ACC112 (cell line): ENCODE measurements at regions not wholly inside any gene's neighbourhood (a gene's known extent, or its start where the extent isn't known, plus 50 kb on each side); places are given as distances from the start of the nearest gene placed in this dataset.

Experiments
- H2AFZ ChIP-seq: fragments of 200-600 bp; sonication (generic); one replicate; pipeline ENCODE4 v1.6.0; 2017; ENCODE audit warnings: antibody characterized with exemption, low read length; ENCODE audit not compliant: unreplicated experiment
- H3K27ac ChIP-seq: fragments of 200-600 bp; sonication (generic); 2 replicates; pipeline ENCODE4 v1.5.1; 2014; ENCODE audit warnings: low read depth, mild to moderate bottlenecking, antibody characterized with exemption, low read length, moderate library complexity
- H3K27me3 ChIP-seq: fragments of 200-600 bp; sonication (generic); 2 replicates; pipeline ENCODE4 v1.6.1; 2014; ENCODE audit warnings: mild to moderate bottlenecking, antibody characterized with exemption, low read length, moderate library complexity, mixed read lengths; ENCODE audit not compliant: insufficient read depth
- H3K36me3 ChIP-seq: fragments of 200-600 bp; sonication (generic); 2 replicates; pipeline ENCODE4 v1.6.1; 2016; ENCODE audit warnings: mild to moderate bottlenecking, antibody characterized with exemption, low read length, moderate library complexity, mixed read lengths; ENCODE audit not compliant: insufficient read depth
- H3K4me1 ChIP-seq: fragments of 200-600 bp; sonication (generic); one replicate; pipeline ENCODE4 v1.6.1; 2016; ENCODE audit warnings: low read length, mixed read lengths; ENCODE audit not compliant: insufficient read depth, unreplicated experiment, control insufficient read depth
- H3K4me3 ChIP-seq: fragments of 200-600 bp; sonication (generic); 2 replicates; pipeline ENCODE4 v1.5.1; 2014; ENCODE audit warnings: mild to moderate bottlenecking, low read depth, low read length
- H3K79me2 ChIP-seq: fragments of 200-600 bp; sonication (generic); one replicate; pipeline ENCODE4 v1.6.0; 2016; ENCODE audit warnings: low read length; ENCODE audit not compliant: control insufficient read depth, unreplicated experiment, insufficient read depth

GRCh38 chr1:14372526-14372925, 226.0 kb upstream of the KAZN start:
- Histone ChIP-seq H2AFZ (no peak overlapping the region), H3K79me2 (no peaks in the 10 kb centered on the region), H3K27ac (no peak overlapping the region; the same call in 1 of the 2 replicates), H3K27me3 (no peaks in the 10 kb centered on the region), H3K36me3 (no peaks in the 10 kb centered on the region), H3K4me1 (no peaks in the 10 kb centered on the region), H3K4me3 (no peak overlapping the region)

GRCh38 chr1:14373081-14373758, 225.3 kb upstream of the KAZN start:
- Histone ChIP-seq H3K4me3 (no peak overlapping the region), H2AFZ (no peak overlapping the region), H3K27me3 (no peaks in the 10 kb centered on the region), H3K79me2 (no peaks in the 10 kb centered on the region), H3K27ac (no peak overlapping the region), H3K36me3 (no peaks in the 10 kb centered on the region), H3K4me1 (no peaks in the 10 kb centered on the region)

GRCh38 chr1:14375226-14375625, 223.3 kb upstream of the KAZN start:
- Histone ChIP-seq H3K4me1 (no peaks in the 10 kb centered on the region), H3K79me2 (no peaks in the 10 kb centered on the region), H3K27ac (no peak overlapping the region), H2AFZ (no peak overlapping the region), H3K27me3 (no peaks in the 10 kb centered on the region), H3K4me3 (no peak overlapping the region), H3K36me3 (no peaks in the 10 kb centered on the region)

GRCh38 chr1:14377386-14377785, 221.1 kb upstream of the KAZN start:
- Histone ChIP-seq H3K4me3 (no peak overlapping the region), H3K27ac (no peak overlapping the region), H2AFZ (no peak overlapping the region), H3K4me1 (no peaks in the 10 kb centered on the region), H3K27me3 (no peaks in the 10 kb centered on the region), H3K79me2 (no peaks in the 10 kb centered on the region), H3K36me3 (no peaks in the 10 kb centered on the region)

- Histone ChIP-seq H3K27me3 (no peaks in the 10 kb centered on the region), H3K4me1 (no peaks in the 10 kb centered on the region), H3K27ac (no peak overlapping the region), H3K79me2 (no peaks in the 10 kb centered on the region), H3K36me3 (no peaks in the 10 kb centered on the region), H3K4me3 (no peak overlapping the region), H2AFZ (no peak overlapping the region)
Observed at GRCh38 chr1:14380408-14380807, 218.1 kb upstream of the KAZN start.

DNA sequence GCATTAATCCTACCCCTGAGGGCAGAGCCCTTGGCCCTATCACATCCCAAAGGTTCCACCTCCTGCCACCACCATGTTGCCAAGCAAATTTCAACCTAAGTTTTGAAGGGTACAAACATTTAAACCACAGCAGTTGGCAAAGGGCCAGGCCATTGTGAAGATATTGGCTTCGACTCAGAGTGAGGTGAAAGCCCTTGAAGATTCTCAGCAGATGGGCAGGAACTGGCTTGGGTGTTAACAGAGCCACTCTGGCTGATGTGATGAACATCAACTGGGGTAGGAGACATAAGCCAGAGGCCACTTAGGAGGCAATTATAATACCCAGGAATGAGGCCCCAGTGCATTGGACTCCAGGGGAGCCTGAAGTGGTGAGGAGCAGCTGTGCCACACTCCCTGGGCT, 207.7 kb upstream of the KAZN start:
- Histone ChIP-seq H3K36me3 (no peaks in the 10 kb centered on the region), H2AFZ (no peak overlapping the region), H3K27ac (no peak overlapping the region), H3K4me3 (no peak overlapping the region), H3K27me3 (no peaks in the 10 kb centered on the region), H3K79me2 (no peaks in the 10 kb centered on the region), H3K4me1 (no peaks in the 10 kb centered on the region)

GRCh38 chr1:14392161-14392858, 206.2 kb upstream of the KAZN start:
- H2AFZ ChIP-seq: no peak overlapping the region
- no peaks in the 10 kb centered on the region for H3K4me1 ChIP-seq
- no peak overlapping the region for H3K27ac ChIP-seq
- H3K4me3 ChIP-seq: no peak overlapping the region
- H3K79me2 ChIP-seq: no peaks in the 10 kb centered on the region
- no peaks in the 10 kb centered on the region for H3K27me3 ChIP-seq
- no peaks in the 10 kb centered on the region for H3K36me3 ChIP-seq

GRCh38 chr1:14392859-14393365, 205.6 kb upstream of the KAZN start:
- Histone ChIP-seq H3K79me2 (no peaks in the 10 kb centered on the region), H3K27ac (no peak overlapping the region), H2AFZ (no peak overlapping the region), H3K27me3 (no peaks in the 10 kb centered on the region), H3K4me1 (no peaks in the 10 kb centered on the region), H3K36me3 (no peaks in the 10 kb centered on the region), H3K4me3 (no peak overlapping the region)

GRCh38 chr1:14396100-14396499, 202.4 kb upstream of the KAZN start:
- no peaks in the 10 kb centered on the region for H3K36me3 ChIP-seq
- H2AFZ ChIP-seq: no peak overlapping the region
- H3K4me1 ChIP-seq: no peaks in the 10 kb centered on the region
- no peak overlapping the region for H3K4me3 ChIP-seq
- H3K27ac ChIP-seq: no peak overlapping the region
- H3K79me2 ChIP-seq: no peaks in the 10 kb centered on the region
- no peaks in the 10 kb centered on the region for H3K27me3 ChIP-seq

- Histone ChIP-seq H3K4me3 (no peak overlapping the region), H3K4me1 (no peaks in the 10 kb centered on the region), H3K27ac (no peak overlapping the region), H3K79me2 (no peaks in the 10 kb centered on the region), H2AFZ (no peak overlapping the region), H3K27me3 (no peaks in the 10 kb centered on the region), H3K36me3 (no peaks in the 10 kb centered on the region)
Observed at GRCh38 chr1:14403961-14404645, 194.4 kb upstream of the KAZN start.
